GDM1 (cell line): ENCODE measurements at regions not wholly inside any gene's neighbourhood (a gene's known extent, or its start where the extent isn't known, plus 50 kb on each side); places are given as distances from the start of the nearest gene placed in this dataset.
"Not testable (repeated sequence)": the region's sequence is repeated elsewhere in the genome, so short reads cannot be mapped to it uniquely, and the experiment has no call there.

Experiments used
- DNase-seq: peaks from one replicate; lab custom pipeline; 2025; lab: John Stamatoyannopoulos, UW

DNA sequence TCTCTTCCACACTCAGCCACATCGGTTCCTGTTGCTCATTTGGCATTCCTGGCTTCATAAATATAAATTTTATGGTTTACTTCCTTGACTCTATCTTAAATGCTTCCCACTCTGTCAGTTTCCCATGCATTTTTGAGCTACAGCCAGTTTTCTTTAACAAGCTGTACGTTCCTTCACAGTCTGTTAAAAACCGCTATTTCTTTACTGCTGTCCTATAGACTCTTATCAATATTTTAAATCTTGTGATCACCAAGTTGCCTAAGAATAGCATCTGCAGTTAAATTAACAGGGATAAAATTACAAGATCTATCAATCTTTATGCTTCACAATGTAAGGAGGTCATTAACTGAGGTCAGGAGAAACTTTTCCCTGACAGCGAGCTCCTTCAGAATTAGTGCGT is 103.1 kb upstream of the RHOBTB1 start:
- DNase-seq: no peak

GRCh38 chr10:61045480-61045879 is 101.5 kb upstream of the RHOBTB1 start:
- not testable (repeated sequence) for DNase-seq

- no peak for DNase-seq
These were observed 98.5 kb upstream of the RHOBTB1 start for GRCh38 chr10:61042533-61042932.

DNA sequence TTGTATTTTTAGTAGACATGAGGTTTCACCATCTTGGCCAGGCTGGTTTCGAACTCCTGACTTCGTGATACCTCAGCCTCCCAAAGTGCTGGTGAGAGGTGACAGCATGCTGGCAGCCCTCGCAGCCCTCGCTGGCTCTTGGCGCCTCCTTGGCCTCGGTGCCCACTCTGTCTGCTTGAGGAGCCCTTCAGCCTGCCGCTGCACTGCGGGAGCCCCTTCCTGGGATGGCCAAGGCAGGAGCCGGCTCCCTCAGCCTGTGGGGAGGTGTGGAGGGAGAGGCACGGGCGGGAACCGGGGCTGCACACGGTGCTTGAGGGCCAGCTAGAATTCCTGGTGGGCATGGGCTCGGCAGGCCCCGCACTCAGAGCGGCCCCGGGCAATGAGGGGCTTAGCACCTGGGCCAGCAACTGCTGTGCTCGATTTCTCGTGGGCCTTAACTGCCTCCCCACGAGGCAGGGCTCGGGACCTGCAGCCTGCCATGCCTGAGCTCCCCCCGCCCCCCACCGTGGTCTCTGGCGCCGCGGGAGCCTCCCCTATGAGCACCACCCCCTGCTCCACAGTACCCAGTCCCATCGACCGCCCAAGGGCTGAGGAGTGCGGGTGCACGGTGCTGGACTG is 96.5 kb upstream of the RHOBTB1 start:
- no peak for DNase-seq

- no peak for DNase-seq
These were observed 95.9 kb upstream of the RHOBTB1 start for GRCh38 chr10:61039868-61040267.

GRCh38 chr10:61037261-61037830 is 93.4 kb upstream of the RHOBTB1 start:
- DNase-seq: not testable (repeated sequence)

- not testable (repeated sequence) for DNase-seq
These were observed 92.2 kb upstream of the RHOBTB1 start for GRCh38 chr10:61036148-61036547.

GRCh38 chr10:61031341-61031740 is 87.4 kb upstream of the RHOBTB1 start:
- DNase-seq: no peak

DNA sequence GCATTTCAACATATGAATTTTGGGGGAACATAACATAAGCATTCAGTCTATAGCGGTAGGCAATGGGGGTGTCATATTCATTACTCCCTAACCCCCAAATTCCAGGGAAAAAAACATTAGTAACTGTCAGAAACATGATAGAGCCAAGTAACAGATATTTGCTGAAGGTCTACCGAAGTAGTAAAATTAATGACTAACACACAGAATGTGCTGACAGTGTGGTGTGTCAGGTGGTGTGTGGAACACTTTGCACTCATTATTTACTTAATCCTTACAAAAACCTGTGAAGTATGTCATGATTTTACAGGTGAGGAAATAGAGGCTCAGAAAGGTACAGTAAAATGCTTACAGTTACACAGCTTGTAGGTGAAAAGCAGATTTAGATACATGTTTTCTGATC is 85.4 kb upstream of the RHOBTB1 start:
- DNase-seq: no peak

DNA sequence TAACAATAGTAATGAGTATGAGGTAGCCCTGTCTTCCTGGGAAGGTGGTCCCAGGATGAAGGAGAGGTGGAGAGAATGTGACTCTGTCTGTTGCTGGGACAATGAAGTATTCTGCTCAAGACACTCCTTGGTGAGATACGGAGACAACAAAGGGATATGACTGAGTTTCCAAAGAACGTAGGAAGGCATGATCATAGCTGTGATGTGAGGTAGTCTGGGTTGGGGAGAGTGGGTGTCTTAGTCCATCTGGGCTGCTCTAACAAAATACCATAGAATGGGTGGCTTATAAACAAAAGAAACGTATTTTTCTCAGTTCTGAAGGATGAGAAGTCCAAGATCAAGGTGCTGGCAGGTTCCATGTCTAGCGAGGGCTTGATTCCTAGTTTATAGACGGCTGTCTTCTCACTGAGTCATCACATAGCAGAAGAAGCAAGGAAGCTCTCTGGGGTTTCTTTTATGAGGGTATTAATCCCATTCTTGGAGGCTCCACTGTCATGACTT is 84.9 kb upstream of the RHOBTB1 start:
- no peak for DNase-seq

- no peak for DNase-seq
These were observed 80.8 kb upstream of the RHOBTB1 start for GRCh38 chr10:61024856-61025201.

DNA sequence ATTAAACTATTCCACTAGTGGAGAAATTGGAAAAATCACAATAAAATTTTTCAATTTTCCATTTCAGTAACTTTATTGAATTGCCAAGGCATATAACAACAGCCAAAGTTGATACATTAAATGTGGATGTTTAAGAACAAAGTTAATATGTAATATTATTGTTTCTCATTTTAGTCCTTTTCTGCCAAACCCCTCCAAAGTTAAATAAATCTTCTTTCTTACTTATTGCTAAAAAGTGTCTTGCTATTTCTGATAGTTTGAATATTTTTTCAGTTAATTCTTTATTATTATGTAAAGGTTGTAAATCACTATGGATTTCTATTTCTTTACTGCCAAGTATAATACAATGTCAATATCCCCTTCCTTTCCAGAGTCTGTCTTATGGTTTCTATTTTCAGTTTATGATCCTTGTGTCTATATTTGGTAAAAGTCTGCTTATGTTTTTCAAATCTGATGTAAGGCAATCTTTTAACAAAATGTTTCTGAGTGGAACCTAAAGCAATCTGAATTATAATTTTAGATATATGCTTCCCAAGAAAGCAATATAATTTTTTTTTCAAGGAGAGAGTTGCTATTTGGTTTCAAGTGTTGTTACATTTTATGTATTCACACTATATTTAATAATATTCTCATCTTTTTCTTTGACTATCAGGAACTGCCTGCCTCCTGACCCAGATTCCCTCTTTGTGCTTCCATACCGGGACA is 80.3 kb upstream of the RHOBTB1 start:
- no peak for DNase-seq

DNA sequence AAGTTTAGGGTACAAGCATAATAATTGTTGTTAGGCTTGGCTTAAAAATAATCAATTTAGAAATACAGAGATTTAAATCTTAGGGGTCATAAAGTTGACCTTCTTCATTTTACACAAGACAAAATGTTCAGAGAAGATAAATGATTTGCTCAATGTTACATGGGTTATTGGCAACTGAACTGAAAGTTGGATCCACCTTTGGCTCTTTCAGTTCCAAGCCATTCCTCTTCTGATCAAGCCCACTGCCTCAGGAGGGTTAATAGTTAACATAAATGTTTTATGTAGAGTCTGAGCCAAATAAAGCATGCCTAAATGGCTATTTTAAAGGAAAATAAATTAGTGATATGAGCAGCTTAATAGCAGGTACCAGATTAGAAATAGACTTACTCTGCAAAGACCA is 79.1 kb upstream of the RHOBTB1 start:
- no peak for DNase-seq

DNA sequence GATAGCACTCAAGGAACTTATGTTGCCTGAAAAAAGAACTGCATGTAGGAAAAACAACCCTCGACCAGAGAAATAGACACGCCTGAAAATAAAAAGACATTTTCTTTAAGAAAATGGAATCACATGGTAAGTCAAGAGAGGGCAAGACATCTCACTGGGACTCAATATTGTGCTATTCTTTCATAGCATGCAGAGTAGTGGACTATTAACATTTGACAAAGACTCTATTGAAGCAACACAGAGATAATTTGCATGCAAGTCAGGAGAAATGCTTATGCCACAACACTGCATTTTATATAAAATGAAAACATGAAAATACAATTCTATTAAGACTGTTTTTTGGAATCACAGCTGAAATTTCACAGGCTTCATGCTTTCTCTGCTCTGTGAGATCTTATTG is 77.9 kb upstream of the RHOBTB1 start:
- DNase-seq: no peak

DNA sequence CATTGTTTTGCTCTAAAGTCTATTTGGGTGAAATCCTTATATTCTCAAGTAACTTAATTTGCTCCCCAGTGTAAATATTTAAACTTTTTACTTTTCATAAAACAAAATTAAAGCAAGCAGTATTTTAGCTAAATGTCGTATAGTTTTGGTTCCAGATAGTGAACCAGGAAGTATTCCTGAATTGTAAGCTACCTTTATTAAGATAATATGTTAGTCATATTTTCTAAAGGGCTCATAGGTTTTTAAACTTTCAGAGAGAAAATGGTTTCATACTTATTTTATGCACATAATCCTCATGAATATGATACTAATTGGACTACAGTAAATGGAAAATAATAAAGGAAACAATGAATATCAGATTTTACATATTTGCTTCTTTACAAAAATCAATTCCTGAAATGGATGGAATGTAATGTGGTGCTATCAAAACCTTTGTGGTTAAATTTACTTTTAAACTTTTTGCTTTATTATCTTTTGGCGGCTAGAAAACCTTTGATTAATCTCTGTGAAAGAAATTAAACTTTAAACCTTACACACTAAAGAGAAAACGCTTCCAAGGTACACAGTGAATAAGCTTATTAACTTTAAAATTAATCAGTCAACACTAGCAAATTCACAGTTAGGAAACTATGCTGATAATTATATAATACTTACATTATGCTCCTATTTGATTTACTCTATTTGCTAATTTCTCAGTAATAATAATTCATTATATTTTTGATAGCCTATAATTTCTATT is 76.6 kb upstream of the RHOBTB1 start:
- no peak for DNase-seq

- DNase-seq: no peak
These were observed 74.2 kb upstream of the RHOBTB1 start for GRCh38 chr10:61018146-61018545.

DNA sequence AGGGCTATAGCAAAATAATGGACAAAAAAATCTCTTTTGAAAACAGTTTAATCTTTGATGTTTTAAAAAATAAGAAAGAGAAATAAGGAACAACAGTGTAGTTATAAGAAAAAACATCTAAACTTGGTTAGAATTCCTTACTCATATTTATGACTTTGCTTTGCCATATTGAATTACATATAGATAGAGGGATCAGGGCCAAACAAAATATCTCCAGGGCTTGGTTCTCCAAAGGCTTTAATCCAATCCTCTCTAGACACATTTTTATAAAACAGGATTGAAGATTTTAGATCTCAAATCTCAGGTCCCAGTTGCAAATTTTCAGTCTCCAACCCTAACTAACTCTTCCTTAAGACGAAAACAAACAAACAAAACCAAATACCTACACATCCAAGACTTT is 72.6 kb upstream of the RHOBTB1 start:
- DNase-seq: no peak

GRCh38 chr10:61016007-61016406 is 72.0 kb upstream of the RHOBTB1 start:
- no peak for DNase-seq

GRCh38 chr10:61010863-61011262 is 66.9 kb upstream of the RHOBTB1 start:
- no peak for DNase-seq

- not testable (repeated sequence) for DNase-seq
These were observed 59.1 kb upstream of the RHOBTB1 start for GRCh38 chr10:61003069-61003468.

DNA sequence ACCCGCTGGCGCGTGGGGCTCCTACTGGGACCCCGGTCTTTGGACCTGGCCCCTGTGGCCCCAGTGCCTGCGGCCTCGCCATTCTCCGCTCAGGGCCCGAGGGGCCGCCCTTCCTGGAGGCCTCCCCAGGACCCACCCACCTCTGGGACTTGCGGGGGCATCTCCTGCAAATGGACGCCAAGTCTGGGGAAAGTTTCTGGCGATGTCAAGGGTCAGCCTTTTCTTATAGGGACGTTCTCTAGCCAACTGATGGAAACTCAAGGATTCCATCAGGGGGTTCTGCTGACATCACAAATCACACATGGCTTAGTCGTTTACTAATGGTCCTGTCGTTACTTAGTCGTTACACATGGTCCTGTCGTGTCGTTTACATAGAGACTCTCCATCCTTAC is 57.7 kb upstream of the RHOBTB1 start:
- DNase-seq: no peak

DNA sequence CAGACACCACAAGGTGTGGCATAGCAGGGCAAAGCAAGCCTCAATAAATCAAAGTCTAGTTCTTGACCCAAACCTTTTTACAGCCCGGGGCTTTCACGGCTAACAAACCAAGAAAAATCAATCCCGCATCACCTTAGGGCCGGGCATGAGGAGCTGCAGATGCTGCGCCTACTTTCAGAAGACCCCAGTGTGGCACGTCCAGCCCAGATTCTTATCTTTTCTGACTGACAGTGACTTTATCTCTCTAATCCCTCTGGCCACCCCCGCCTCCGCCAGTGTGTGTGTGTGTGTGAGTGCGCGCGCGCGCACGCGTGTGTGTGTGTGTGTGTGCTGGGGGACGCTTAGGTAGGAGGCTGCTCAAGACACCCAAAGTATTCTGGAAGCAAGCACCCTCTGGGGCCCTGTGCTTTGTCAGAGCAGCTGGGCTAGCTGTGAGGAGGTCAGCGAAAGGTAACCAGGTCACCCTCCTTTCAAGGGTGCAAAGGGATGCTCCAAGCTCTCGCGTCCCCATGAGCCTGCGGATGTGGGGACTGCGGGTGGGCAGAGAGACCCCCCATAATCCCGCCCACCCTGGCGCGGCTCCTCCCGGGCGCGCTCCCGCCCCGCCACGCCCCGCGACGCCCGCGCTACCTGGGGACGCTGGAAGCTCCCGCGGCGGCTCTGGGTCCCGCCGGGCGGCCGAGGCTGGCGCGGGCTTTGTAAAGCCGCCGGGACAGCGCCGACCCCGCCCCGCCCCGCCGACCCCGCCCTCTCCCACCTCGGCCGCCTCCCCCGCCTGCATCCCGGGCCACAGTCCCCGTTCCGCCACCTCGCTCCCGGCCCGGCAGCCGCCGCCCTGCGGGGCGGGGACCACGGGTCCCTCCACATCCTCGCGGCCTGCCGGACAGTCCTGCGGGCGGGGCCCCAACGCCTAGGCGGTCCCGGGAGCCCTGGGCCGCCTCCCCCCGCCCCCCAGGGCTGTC is 57.1 kb upstream of the RHOBTB1 start:
- no peak for DNase-seq
